ENCODE measurements at regions not wholly inside any gene's neighbourhood (a gene's known extent, or its start where the extent isn't known, plus 50 kb on each side); places are given as distances from the start of the nearest gene placed in this dataset.

- DNase-seq (ENCODE audit: low read depth in 1 of 2, low spot score in 1 of 2) = no peak
- no peak for TF ChIP-seq CTCF (IDR thresholded peaks at IDR 0.05; ENCODE audit: low read depth, low read length)
- H3K27me3 ChIP-seq = no peaks in the 10 kb centered on the region
- H3K4me1 ChIP-seq (ENCODE audit: low read depth) = no peaks in the 10 kb centered on the region
- H3K4me3 ChIP-seq = no peak overlapping the region
- no peaks in the 10 kb centered on the region for H3K36me3 ChIP-seq
- no peak overlapping the region for H3K27ac ChIP-seq
- H3K9me3 ChIP-seq (ENCODE audit: low read depth) = no peaks in the 10 kb centered on the region
Measured at GRCh38 chr7:16315280-16315679, 106.1 kb downstream of the CRPPA start.

- H3K36me3 ChIP-seq = no peaks in the 10 kb centered on the region
- H3K4me3 ChIP-seq = no peak overlapping the region
- no peaks in the 10 kb centered on the region for H3K9me3 ChIP-seq (ENCODE audit: low read depth)
- H3K27me3 ChIP-seq = no peaks in the 10 kb centered on the region
- DNase-seq (ENCODE audit: low read depth in 1 of 2, low spot score in 1 of 2) = no peak
- H3K4me1 ChIP-seq (ENCODE audit: low read depth) = no peaks in the 10 kb centered on the region
- H3K27ac ChIP-seq = no peak overlapping the region
- TF ChIP-seq CTCF (IDR thresholded peaks at IDR 0.05; ENCODE audit: low read depth, low read length) = no peak
Measured at GRCh38 chr7:16309129-16309528, 112.2 kb downstream of the CRPPA start.

- no peak for DNase-seq (ENCODE audit: low read depth in 1 of 2, low spot score in 1 of 2)
- Histone ChIP-seq H3K4me1 (ENCODE audit: low read depth) (no peaks in the 10 kb centered on the region), H3K27me3 (no peaks in the 10 kb centered on the region)
Measured at GRCh38 chr7:16301291-16301690, 120.0 kb downstream of the CRPPA start.

GRCh38 chr7:16300361-16300895 is 120.9 kb downstream of the CRPPA start:
- H3K36me3 ChIP-seq = no peaks in the 10 kb centered on the region
- no peak overlapping the region for H3K4me3 ChIP-seq
- H3K27ac ChIP-seq = no peak overlapping the region
- no peak for TF ChIP-seq CTCF (IDR thresholded peaks at IDR 0.05; ENCODE audit: low read depth, low read length)
- no peaks in the 10 kb centered on the region for H3K27me3 ChIP-seq
- no peaks in the 10 kb centered on the region for H3K4me1 ChIP-seq (ENCODE audit: low read depth)
- no peaks in the 10 kb centered on the region for H3K9me3 ChIP-seq (ENCODE audit: low read depth)
- no peak for DNase-seq (ENCODE audit: low read depth in 1 of 2, low spot score in 1 of 2)

More at GRCh38 chr7:16301291-16301690, 120.0 kb downstream of the CRPPA start:
- Histone ChIP-seq H3K36me3 (no peaks in the 10 kb centered on the region), H3K9me3 (ENCODE audit: low read depth) (no peaks in the 10 kb centered on the region), H3K4me3 (no peak overlapping the region), H3K27ac (no peak overlapping the region)
- TF ChIP-seq CTCF (IDR thresholded peaks at IDR 0.05; ENCODE audit: low read depth, low read length) = no peak

- H3K27me3 ChIP-seq = no peaks in the 10 kb centered on the region
- H3K9me3 ChIP-seq (ENCODE audit: low read depth) = no peaks in the 10 kb centered on the region
- DNase-seq (ENCODE audit: low read depth in 1 of 2, low spot score in 1 of 2) = no peak
- H3K4me3 ChIP-seq = no peak overlapping the region
- TF ChIP-seq CTCF (IDR thresholded peaks at IDR 0.05; ENCODE audit: low read depth, low read length) = no peak
- H3K36me3 ChIP-seq = no peaks in the 10 kb centered on the region
- no peak overlapping the region for H3K27ac ChIP-seq
- H3K4me1 ChIP-seq (ENCODE audit: low read depth) = no peaks in the 10 kb centered on the region
Measured at GRCh38 chr7:16299853-16300252, 121.5 kb downstream of the CRPPA start.

- Histone ChIP-seq H3K27me3 (no peaks in the 10 kb centered on the region), H3K36me3 (no peaks in the 10 kb centered on the region), H3K27ac (no peak overlapping the region), H3K9me3 (ENCODE audit: low read depth) (no peaks in the 10 kb centered on the region), H3K4me1 (ENCODE audit: low read depth) (no peaks in the 10 kb centered on the region), H3K4me3 (no peak overlapping the region)
- no peak for TF ChIP-seq CTCF (IDR thresholded peaks at IDR 0.05; ENCODE audit: low read depth, low read length)
- DNase-seq (ENCODE audit: low read depth in 1 of 2, low spot score in 1 of 2) = no peak
Measured at GRCh38 chr7:16298221-16298620, 123.1 kb downstream of the CRPPA start.
